GM12891 (cell line): ENCODE measurements at regions not wholly inside any gene's neighbourhood (a gene's known extent, or its start where the extent isn't known, plus 50 kb on each side); places are given as distances from the start of the nearest gene placed in this dataset.

Experiments
- PAX5 ChIP-seq: IDR thresholded peaks from 2 replicates; pipeline ENCODE4 v1.6.1; 2011; ENCODE audit warnings: low read length, moderate library complexity, mild to moderate bottlenecking; ENCODE audit not compliant: insufficient read depth, severe bottlenecking
- POLR2A ChIP-seq: IDR thresholded peaks from 2 replicates; pipeline ENCODE4 v1.6.1; 2011; ENCODE audit warnings: low read depth, low read length, control low read depth
- POLR2AphosphoS5 ChIP-seq: IDR thresholded peaks from 2 replicates; pipeline ENCODE4 v1.6.1; 2011; ENCODE audit warnings: low read depth, low read length, control low read depth
- POU2F2 ChIP-seq: IDR thresholded peaks from 2 replicates; pipeline ENCODE4 v1.6.1; 2011; ENCODE audit warnings: low read depth, mild to moderate bottlenecking, control low read depth, low read length, moderate library complexity
- SPI1 ChIP-seq: IDR thresholded peaks from 2 replicates; pipeline ENCODE4 v1.6.1; 2011; ENCODE audit warnings: low read depth, low read length, control low read depth
- TAF1 ChIP-seq: IDR thresholded peaks from 2 replicates; pipeline ENCODE4 v1.6.1; 2011; ENCODE audit warnings: low read depth, low read length, control low read depth

DNA sequence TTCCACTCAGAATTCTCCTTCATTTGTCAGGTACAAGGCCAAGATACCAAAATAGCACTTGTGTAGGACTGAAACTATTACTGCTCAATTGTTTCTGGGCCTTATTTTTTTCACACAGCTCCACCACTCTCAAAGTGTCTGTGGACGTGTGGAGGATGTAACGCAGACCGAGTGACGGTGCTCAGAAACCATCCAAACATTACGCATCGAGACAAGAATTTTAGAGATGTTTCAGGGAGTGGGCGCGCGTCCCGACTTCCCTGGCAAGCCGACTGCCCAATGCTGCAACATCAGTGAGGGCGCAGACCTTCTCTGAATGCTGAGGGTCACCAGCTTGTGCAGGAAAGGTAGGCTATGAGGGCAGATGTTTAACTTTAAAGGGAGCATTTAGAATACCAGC is 108.4 kb downstream of the GATA6 start:
- no peak for TF ChIP-seq POLR2A
- TF ChIP-seq TAF1 = no peak
- no peak for TF ChIP-seq POLR2AphosphoS5
- no peak for TF ChIP-seq POU2F2
- no peak for TF ChIP-seq SPI1
- TF ChIP-seq PAX5 = no peak
